HG03025 (cell line): ENCODE measurements at regions not wholly inside any gene's neighbourhood (a gene's known extent, or its start where the extent isn't known, plus 50 kb on each side); places are given as distances from the start of the nearest gene placed in this dataset.
A peak's percentile ranks its signal among the peaks of the same experiment; 100 is the strongest.

Source experiments
- ATAC-seq: cut with Tn5 transposase; IDR thresholded peaks from one replicate; pipeline ENCODE4 v1.9.1; 2021; ENCODE audit warnings: mild to moderate bottlenecking, moderate library complexity; ENCODE audit not compliant: unreplicated experiment, low FRiP score

GRCh38 chr6:53216301-53216700, 67.7 kb upstream of the GCM1 start:
- ATAC-seq: no peak

GRCh38 chr6:53214172-53214571, 65.5 kb upstream of the GCM1 start:
- no peak for ATAC-seq

GRCh38 chr6:53210811-53211210, 62.2 kb upstream of the GCM1 start:
- ATAC-seq: no peak

GRCh38 chr6:53209681-53210080, 61.0 kb upstream of the GCM1 start:
- ATAC-seq: no peak

GRCh38 chr6:53205778-53206177, 57.1 kb upstream of the GCM1 start:
- ATAC-seq: no peak

GRCh38 chr6:53203483-53203882, 54.8 kb upstream of the GCM1 start:
- no peak for ATAC-seq

- no peak for ATAC-seq
Measured at GRCh38 chr6:53202052-53202451, 53.4 kb upstream of the GCM1 start.

GRCh38 chr6:53201270-53201669, 52.6 kb upstream of the GCM1 start:
- ATAC-seq: no peak

- no peak for ATAC-seq
Measured at GRCh38 chr6:53199765-53200164, 51.1 kb upstream of the GCM1 start.

GRCh38 chr6:53199156-53199555, 50.5 kb upstream of the GCM1 start:
- peak; percentile 84 for ATAC-seq
